ENCODE measurements at regions not wholly inside any gene's neighbourhood (a gene's known extent, or its start where the extent isn't known, plus 50 kb on each side); places are given as distances from the start of the nearest gene placed in this dataset.

DNA sequence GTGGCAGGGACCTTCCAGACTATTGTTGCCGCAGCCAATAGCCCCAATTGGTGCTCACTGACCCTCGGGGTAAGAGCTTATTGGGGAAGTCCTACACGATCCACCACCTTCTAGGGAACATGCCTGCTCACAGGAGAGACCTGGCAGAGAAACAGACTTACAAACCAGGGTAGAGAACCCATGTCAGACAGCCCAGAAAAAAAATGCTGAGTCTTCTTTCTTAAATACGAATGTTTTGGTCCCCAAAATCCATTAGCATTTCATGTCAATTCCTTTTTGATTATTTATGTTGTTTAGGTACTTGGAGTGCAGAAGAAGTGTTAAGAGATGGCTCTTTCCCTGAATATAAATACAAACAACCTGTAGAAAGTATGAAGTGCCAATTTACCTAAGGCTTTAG is 84.9 kb upstream of the PDE10A start:
- no peak overlapping the region for H3K4me3 ChIP-seq (replicated peaks in 1 of 3; ENCODE audit: insufficient read depth in 1 of 3, low read depth in 1 of 3, low read length in 3 of 3)
- H3K79me2 ChIP-seq (ENCODE audit: control insufficient read depth, insufficient read depth, low read length), result no peaks in the 10 kb centered on the region
- POLR2A ChIA-PET, result no interaction called here
- no peak for TF ChIP-seq POLR2AphosphoS5 (IDR thresholded peaks at IDR 0.05; ENCODE audit: insufficient read depth, low read depth, low read length)
- no peak for TF ChIP-seq JUN (IDR thresholded peaks at IDR 0.05; ENCODE audit: borderline replicate concordance, insufficient read depth, insufficient read length, low read depth)
- TF ChIP-seq, protein P1, sequence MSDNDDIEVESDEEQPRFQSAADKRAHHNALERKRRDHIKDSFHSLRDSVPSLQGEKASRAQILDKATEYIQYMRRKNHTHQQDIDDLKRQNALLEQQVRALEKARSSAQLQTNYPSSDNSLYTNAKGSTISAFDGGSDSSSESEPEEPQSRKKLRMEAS (IDR thresholded peaks at IDR 0.05; ENCODE audit: insufficient read depth, insufficient read length), result no peak
- no peak for TF ChIP-seq GATA2 (IDR thresholded peaks at IDR 0.05; ENCODE audit: insufficient read depth, insufficient read length, low read depth, low read length)
- TF ChIP-seq POLR2A (IDR thresholded peaks at IDR 0.05; ENCODE audit: low read depth, low read length), result no peak
- no peak for TF ChIP-seq FOS (IDR thresholded peaks at IDR 0.05; ENCODE audit: borderline replicate concordance, insufficient read depth, low read length)
- TF ChIP-seq EZH2 (IDR thresholded peaks at IDR 0.05; ENCODE audit: borderline replicate concordance, low read depth, low read length, severe bottlenecking), result no peak
- TF ChIP-seq CTCF (IDR thresholded peaks at IDR 0.05; ENCODE audit: extremely low read depth in 1 of 2, insufficient read depth in 1 of 2, low read depth in 1 of 2, low read length in 2 of 2), result no peak
- no peak for TF ChIP-seq MYC (IDR thresholded peaks at IDR 0.05; ENCODE audit: low read depth, low read length)
- H3K9me1 ChIP-seq (replicated peaks; ENCODE audit: control insufficient read depth, extremely low read depth, insufficient read depth, low read length), result no peaks in the 10 kb centered on the region
- intact Hi-C loops (cut with micrococcal nuclease), result no loop called here
- no peak overlapping the region for H2AFZ ChIP-seq (ENCODE audit: low read depth, low read length)
- no peaks in the 10 kb centered on the region for H3K9me3 ChIP-seq (replicated peaks; ENCODE audit: control insufficient read depth, insufficient read depth, low read length)
- no peak for FAIRE-seq
- no peak overlapping the region for H3K9ac ChIP-seq (replicated peaks; ENCODE audit: extremely low read depth, insufficient read depth, low read length)
- no peak overlapping the region for H3K27ac ChIP-seq (ENCODE audit: insufficient read depth, low read depth, low read length)
- dilution Hi-C loops (cut with MboI; ENCODE audit: extremely low pct_ligation_motif_present, low sequenced_read_pairs), result no loop called here
- no peak for DNase-seq (ENCODE audit: low read depth, low spot score)
- no peaks in the 10 kb centered on the region for H3K4me1 ChIP-seq (ENCODE audit: control insufficient read depth, extremely low read depth, insufficient read depth, low read length)
- no peaks in the 10 kb centered on the region for H4K20me1 ChIP-seq (replicated peaks; ENCODE audit: control insufficient read depth, extremely low read depth, insufficient read depth, low read length)
- no TSS peak for BruUV-seq (replicated peaks)
- CTCF ChIA-PET, result no interaction called here
- no peak overlapping the region for H3K4me2 ChIP-seq (ENCODE audit: insufficient read depth, low read length)
- no peaks in the 10 kb centered on the region for H3K36me3 ChIP-seq (ENCODE audit: control insufficient read depth in 2 of 2, extremely low read depth in 1 of 2, insufficient read depth in 2 of 2, low read length in 2 of 2)
- no peaks in the 10 kb centered on the region for H3K27me3 ChIP-seq (ENCODE audit: control insufficient read depth in 2 of 2, insufficient read depth in 2 of 2, low read length in 2 of 2)

Data from endothelial cell of umbilical vein (primary cell).